CD8-positive, alpha-beta memory T cell (primary cell): ENCODE measurements at regions not wholly inside any gene's neighbourhood (a gene's known extent, or its start where the extent isn't known, plus 50 kb on each side); places are given as distances from the start of the nearest gene placed in this dataset.

Experiments used
- CTCF ChIA-PET: fragments of 350-600 bp; sonication (Branson Sonifier 250); formaldehyde crosslinking; loops from one replicate; lab custom pipeline; 2021; ENCODE audit warnings: antibody characterized with exemption; lab: Charles Lee
- POLR2A ChIA-PET: fragments of 350-600 bp; sonication (Branson Sonifier 250); formaldehyde crosslinking; loops from one replicate; lab custom pipeline; 2021; ENCODE audit warnings: antibody characterized with exemption; lab: Charles Lee
- DNase-seq, 5 donors: peaks; one replicate each; pipeline versions ENCODE4 v3.0.0 to v3.0.0-alpha.2; 2020 to 2022; ENCODE audit warnings: mixed read lengths in 1 of 5
- H3K27ac ChIP-seq: one replicate; pipeline ENCODE4 v1.7.0; 2013; ENCODE audit warnings: low read depth, mild to moderate bottlenecking, low read length, moderate library complexity
- H3K27me3 ChIP-seq: 2 replicates; pipeline ENCODE4 v1.7.0; 2013; ENCODE audit warnings: low read length, mild to moderate bottlenecking; ENCODE audit not compliant: insufficient read depth, poor library complexity, severe bottlenecking
- H3K36me3 ChIP-seq: 2 replicates; pipeline ENCODE4 v1.7.0; 2013; ENCODE audit warnings: mild to moderate bottlenecking, low read length, moderate library complexity; ENCODE audit not compliant: insufficient read depth
- H3K4me1 ChIP-seq: 2 replicates; pipeline ENCODE4 v1.7.0; 2013; ENCODE audit warnings: mild to moderate bottlenecking, low read length, moderate library complexity; ENCODE audit not compliant: insufficient read depth
- H3K4me3 ChIP-seq: 2 replicates; pipeline ENCODE4 v1.7.0; 2013; ENCODE audit warnings: mild to moderate bottlenecking, low read length
- H3K9me3 ChIP-seq: 2 replicates; pipeline ENCODE4 v1.7.0; 2013; ENCODE audit warnings: mild to moderate bottlenecking, low read length
- H3K27ac Mint-ChIP-seq, 8 donors: one replicate each; pipeline ENCODE4 v1.8.0; 2020 to 2021; ENCODE audit warnings: mixed read lengths in 8 of 8, mild to moderate bottlenecking in 6 of 8, inconsistent platforms in 3 of 8, moderate library complexity in 3 of 8
- H3K27me3 Mint-ChIP-seq, 2 donors: one replicate each; pipeline ENCODE4 v1.8.0; 2020 to 2021; ENCODE audit warnings: mixed read lengths in 2 of 2, mild to moderate bottlenecking in 1 of 2, moderate library complexity in 1 of 2
- H3K36me3 Mint-ChIP-seq, 3 donors: one replicate each; pipeline ENCODE4 v1.8.0; 2020 to 2021; ENCODE audit warnings: mixed read lengths in 3 of 3, inconsistent platforms in 1 of 3, mild to moderate bottlenecking in 1 of 3
- H3K4me1 Mint-ChIP-seq, 3 donors: one replicate each; pipeline ENCODE4 v1.8.0; 2020 to 2021; ENCODE audit warnings: mixed read lengths in 3 of 3, inconsistent platforms in 1 of 3, mild to moderate bottlenecking in 1 of 3
- H3K4me3 Mint-ChIP-seq, 7 donors: one replicate each; pipeline ENCODE4 v1.8.0; 2020 to 2021; ENCODE audit warnings: mixed read lengths in 7 of 7, mild to moderate bottlenecking in 6 of 7, moderate library complexity in 4 of 7, inconsistent platforms in 2 of 7
- H3K9me3 Mint-ChIP-seq, 5 donors: one replicate each; pipeline ENCODE4 v1.8.0; 2020 to 2022; ENCODE audit warnings: mixed read lengths in 5 of 5, mild to moderate bottlenecking in 3 of 5, moderate library complexity in 2 of 5, inconsistent platforms in 1 of 5

DNA sequence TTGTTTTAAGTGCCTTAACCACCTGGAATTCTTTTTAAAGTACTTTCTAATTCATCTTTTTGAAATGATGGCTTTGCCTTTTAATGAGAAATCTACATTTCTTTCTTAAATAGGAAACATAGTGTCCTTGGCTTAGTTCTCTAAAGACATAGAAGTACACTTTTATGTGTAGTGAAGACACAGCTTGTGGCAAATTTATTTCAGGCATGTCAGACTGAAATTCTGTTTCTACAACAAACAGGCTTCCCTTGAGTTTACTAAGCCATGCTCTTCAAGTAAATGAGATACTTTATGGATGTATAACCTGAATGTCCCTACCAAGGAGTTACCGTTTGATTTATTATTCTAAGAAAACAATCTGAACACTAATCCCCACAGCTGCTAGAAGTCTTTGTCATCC lies 136.9 kb upstream of the MAGI2 start:
- Mint-ChIP-seq H3K36me3 (no peaks in the 10 kb centered on the region), H3K4me3 (no peak overlapping the region), H3K4me1 (no peaks in the 10 kb centered on the region), H3K27me3 (no peaks in the 10 kb centered on the region), H3K27ac (no peak overlapping the region), H3K9me3 (peaks cover 6 to 23% (median 11%) of the 10 kb centered on the region in 5 donors)
- no peak overlapping the region for H3K27ac ChIP-seq
- ChIA-PET CTCF (no interaction called here), POLR2A (no interaction called here)
- no peak for DNase-seq
- no peaks in the 10 kb centered on the region for H3K27me3 ChIP-seq
- no peaks in the 10 kb centered on the region for H3K36me3 ChIP-seq
- H3K4me1 ChIP-seq: no peaks in the 10 kb centered on the region
- no peak overlapping the region for H3K4me3 ChIP-seq
- no peaks in the 10 kb centered on the region for H3K9me3 ChIP-seq

DNA sequence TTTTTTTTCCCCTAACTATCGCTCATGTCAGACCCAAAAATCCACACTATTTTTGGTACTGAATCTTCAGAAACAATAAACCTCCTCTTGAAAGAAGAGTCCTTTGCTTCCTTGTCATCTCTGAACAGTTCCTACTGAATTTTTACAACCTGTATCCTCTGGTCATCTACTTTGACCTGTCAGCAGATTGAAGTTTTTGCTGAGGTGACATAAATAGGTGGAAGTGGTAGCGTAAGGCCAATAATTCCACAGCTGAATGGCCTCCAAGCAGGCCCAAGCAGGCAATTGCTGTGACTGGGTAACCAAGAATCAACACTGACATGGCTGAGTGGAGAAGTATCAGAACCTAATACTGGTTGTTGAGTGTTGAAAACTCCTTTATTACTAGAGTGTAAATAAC lies 117.4 kb upstream of the MAGI2 start:
- no peak overlapping the region for H3K27ac ChIP-seq
- H3K27me3 ChIP-seq: no peaks in the 10 kb centered on the region
- H3K4me3 ChIP-seq: no peak overlapping the region
- DNase-seq: no peak
- no peaks in the 10 kb centered on the region for H3K36me3 ChIP-seq
- Mint-ChIP-seq H3K4me1 (no peaks in the 10 kb centered on the region), H3K36me3 (peaks cover 0 to 2% (median 0%) of the 10 kb centered on the region in 3 donors), H3K9me3 (peaks cover 6 to 23% (median 9%) of the 10 kb centered on the region in 5 donors), H3K27ac (no peak overlapping the region), H3K27me3 (no peaks in the 10 kb centered on the region), H3K4me3 (no peak overlapping the region)
- CTCF ChIA-PET: no interaction called here
- no peaks in the 10 kb centered on the region for H3K9me3 ChIP-seq
- POLR2A ChIA-PET: no interaction called here
- H3K4me1 ChIP-seq: no peaks in the 10 kb centered on the region

GRCh38 chr7:79563821-79564522 lies 110.5 kb upstream of the MAGI2 start:
- ChIA-PET POLR2A (no interaction called here), CTCF (no interaction called here)
- no peaks in the 10 kb centered on the region for H3K27me3 Mint-ChIP-seq
- Histone ChIP-seq H3K27ac (no peak overlapping the region), H3K36me3 (no peaks in the 10 kb centered on the region), H3K4me1 (no peaks in the 10 kb centered on the region), H3K9me3 (no peaks in the 10 kb centered on the region), H3K4me3 (no peak overlapping the region), H3K27me3 (no peaks in the 10 kb centered on the region)
- peaks cover 0 to 41% (median 8%) of the 10 kb centered on the region in 5 donors for H3K9me3 Mint-ChIP-seq
- H3K27ac Mint-ChIP-seq: no peak overlapping the region
- no peaks in the 10 kb centered on the region for H3K4me1 Mint-ChIP-seq
- H3K36me3 Mint-ChIP-seq: peaks cover 0 to 2% (median 0%) of the 10 kb centered on the region in 3 donors
- no peak overlapping the region for H3K4me3 Mint-ChIP-seq
- no peak for DNase-seq

DNA sequence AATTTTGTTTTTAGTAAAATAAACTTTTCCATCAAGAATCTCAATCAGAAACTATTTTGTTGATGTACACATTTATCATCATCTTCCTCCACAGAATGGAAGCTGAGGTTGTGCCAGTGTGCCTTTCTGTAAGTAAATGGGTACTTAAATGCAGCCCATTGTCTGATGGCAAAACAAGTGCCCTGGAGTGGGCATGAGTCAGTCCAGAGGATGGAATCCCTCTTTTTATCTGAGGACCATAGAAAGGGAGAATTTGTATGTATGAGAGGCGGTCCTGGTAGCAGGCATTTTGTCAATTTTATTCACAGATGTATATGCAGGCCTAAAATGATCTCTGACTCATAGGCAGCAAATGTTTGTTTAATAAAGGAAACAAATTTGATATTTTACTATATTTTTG lies 102.1 kb upstream of the MAGI2 start:
- H3K27me3 ChIP-seq: no peaks in the 10 kb centered on the region
- H3K4me1 ChIP-seq: no peaks in the 10 kb centered on the region
- H3K9me3 ChIP-seq: no peaks in the 10 kb centered on the region
- H3K27me3 Mint-ChIP-seq: no peaks in the 10 kb centered on the region
- no peak overlapping the region for H3K4me3 ChIP-seq
- no peak overlapping the region for H3K27ac Mint-ChIP-seq
- H3K4me1 Mint-ChIP-seq: no peaks in the 10 kb centered on the region
- ChIA-PET POLR2A (no interaction called here), CTCF (no interaction called here)
- no peaks in the 10 kb centered on the region for H3K36me3 ChIP-seq
- DNase-seq: no peak
- peaks cover 3 to 19% (median 9%) of the 10 kb centered on the region in 5 donors for H3K9me3 Mint-ChIP-seq
- H3K27ac ChIP-seq: no peak overlapping the region
- no peaks in the 10 kb centered on the region for H3K36me3 Mint-ChIP-seq
- no peak overlapping the region for H3K4me3 Mint-ChIP-seq

GRCh38 chr7:79553811-79554555 lies 100.5 kb upstream of the MAGI2 start:
- Histone ChIP-seq H3K4me3 (no peak overlapping the region), H3K27me3 (no peaks in the 10 kb centered on the region), H3K4me1 (no peaks in the 10 kb centered on the region), H3K36me3 (no peaks in the 10 kb centered on the region), H3K9me3 (no peaks in the 10 kb centered on the region), H3K27ac (no peak overlapping the region)
- Mint-ChIP-seq H3K27ac (no peak overlapping the region), H3K36me3 (no peaks in the 10 kb centered on the region), H3K27me3 (no peaks in the 10 kb centered on the region), H3K4me1 (no peaks in the 10 kb centered on the region), H3K9me3 (peaks cover 0 to 17% (median 9%) of the 10 kb centered on the region in 5 donors), H3K4me3 (no peak overlapping the region)
- CTCF ChIA-PET: no interaction called here
- DNase-seq: no peak
- POLR2A ChIA-PET: no interaction called here

GRCh38 chr7:79552463-79552862 lies 99.0 kb upstream of the MAGI2 start:
- Histone ChIP-seq H3K36me3 (no peaks in the 10 kb centered on the region), H3K9me3 (no peaks in the 10 kb centered on the region), H3K4me3 (no peak overlapping the region), H3K4me1 (no peaks in the 10 kb centered on the region), H3K27ac (no peak overlapping the region), H3K27me3 (no peaks in the 10 kb centered on the region)
- Mint-ChIP-seq H3K4me3 (no peak overlapping the region), H3K4me1 (no peaks in the 10 kb centered on the region), H3K36me3 (no peaks in the 10 kb centered on the region), H3K9me3 (peaks cover 3 to 15% (median 7%) of the 10 kb centered on the region in 5 donors), H3K27me3 (no peaks in the 10 kb centered on the region), H3K27ac (no peak overlapping the region)
- no peak for DNase-seq
- CTCF ChIA-PET: no interaction called here
- POLR2A ChIA-PET: no interaction called here

DNA sequence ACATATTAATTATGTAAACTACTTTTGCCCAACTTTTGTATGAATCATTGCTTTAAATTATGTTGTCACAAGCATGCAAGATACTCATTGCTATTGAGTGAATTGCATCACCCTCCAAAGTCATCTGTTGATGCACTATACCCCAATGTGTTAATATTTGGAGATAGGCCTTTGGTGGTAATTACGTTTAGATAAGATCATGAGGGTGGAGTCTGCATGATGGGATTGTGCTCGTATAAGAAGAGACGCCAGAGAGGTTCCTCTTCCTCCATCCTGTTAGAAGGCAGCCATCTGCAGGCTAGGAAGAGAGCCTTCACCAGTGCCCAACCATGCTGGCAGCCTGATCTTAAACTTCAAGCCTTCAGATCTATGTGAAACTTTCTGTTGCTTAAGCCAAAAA lies 95.3 kb upstream of the MAGI2 start:
- no peaks in the 10 kb centered on the region for H3K27me3 ChIP-seq
- H3K36me3 Mint-ChIP-seq: no peaks in the 10 kb centered on the region
- DNase-seq: no peak
- no peak overlapping the region for H3K4me3 ChIP-seq
- ChIA-PET CTCF (no interaction called here), POLR2A (no interaction called here)
- no peaks in the 10 kb centered on the region for H3K27me3 Mint-ChIP-seq
- no peaks in the 10 kb centered on the region for H3K4me1 ChIP-seq
- H3K36me3 ChIP-seq: no peaks in the 10 kb centered on the region
- H3K27ac ChIP-seq: no peak overlapping the region
- no peak overlapping the region for H3K27ac Mint-ChIP-seq
- H3K9me3 ChIP-seq: no peaks in the 10 kb centered on the region
- H3K4me3 Mint-ChIP-seq: no peak overlapping the region
- H3K4me1 Mint-ChIP-seq: no peaks in the 10 kb centered on the region
- H3K9me3 Mint-ChIP-seq: peaks cover 0 to 18% (median 2%) of the 10 kb centered on the region in 5 donors

- ChIA-PET CTCF (no interaction called here), POLR2A (no interaction called here)
- no peak overlapping the region for H3K4me3 ChIP-seq
- Mint-ChIP-seq H3K4me3 (no peak overlapping the region), H3K4me1 (no peaks in the 10 kb centered on the region), H3K27ac (no peak overlapping the region), H3K9me3 (peaks cover 1 to 26% (median 6%) of the 10 kb centered on the region in 5 donors), H3K36me3 (no peaks in the 10 kb centered on the region), H3K27me3 (no peaks in the 10 kb centered on the region)
- no peak overlapping the region for H3K27ac ChIP-seq
- no peaks in the 10 kb centered on the region for H3K4me1 ChIP-seq
- DNase-seq: no peak
- no peaks in the 10 kb centered on the region for H3K27me3 ChIP-seq
- H3K9me3 ChIP-seq: no peaks in the 10 kb centered on the region
- H3K36me3 ChIP-seq: no peaks in the 10 kb centered on the region
These were observed 93.7 kb upstream of the MAGI2 start for GRCh38 chr7:79547132-79547531.
